ENCODE measurements at regions not wholly inside any gene's neighbourhood (a gene's known extent, or its start where the extent isn't known, plus 50 kb on each side); places are given as distances from the start of the nearest gene placed in this dataset.
A peak's percentile ranks its signal among the peaks of the same experiment; 100 is the strongest.

- no peak overlapping the region for H3K4me3 ChIP-seq
- no peaks in the 10 kb centered on the region for H3K9me3 ChIP-seq
- no peaks in the 10 kb centered on the region for H3K36me3 ChIP-seq
- H3K27me3 ChIP-seq = no peaks in the 10 kb centered on the region
- no peak for DNase-seq
Observed at GRCh38 chr7:85535974-85536729, 349.3 kb upstream of the SEMA3D start.

- peak; percentile 27 for DNase-seq
- Histone ChIP-seq H3K27me3 (no peaks in the 10 kb centered on the region), H3K36me3 (no peaks in the 10 kb centered on the region), H3K9me3 (no peaks in the 10 kb centered on the region), H3K4me3 (no peak overlapping the region)
Observed at GRCh38 chr7:85529831-85530230, 343.0 kb upstream of the SEMA3D start.

GRCh38 chr7:85529201-85529600 lies 342.3 kb upstream of the SEMA3D start:
- Histone ChIP-seq H3K4me3 (no peak overlapping the region), H3K9me3 (no peaks in the 10 kb centered on the region), H3K27me3 (no peaks in the 10 kb centered on the region), H3K36me3 (no peaks in the 10 kb centered on the region)
- DNase-seq = peak; percentile 49

GRCh38 chr7:85528581-85528980 lies 341.7 kb upstream of the SEMA3D start:
- Histone ChIP-seq H3K4me3 (no peak overlapping the region), H3K9me3 (no peaks in the 10 kb centered on the region), H3K36me3 (no peaks in the 10 kb centered on the region), H3K27me3 (no peaks in the 10 kb centered on the region)
- no peak for DNase-seq

- Histone ChIP-seq H3K9me3 (no peaks in the 10 kb centered on the region), H3K27me3 (no peaks in the 10 kb centered on the region), H3K4me3 (no peak overlapping the region), H3K36me3 (no peaks in the 10 kb centered on the region)
- DNase-seq = no peak
Observed at GRCh38 chr7:85525676-85526075, 338.8 kb upstream of the SEMA3D start.

GRCh38 chr7:85522070-85522469 lies 335.2 kb upstream of the SEMA3D start:
- Histone ChIP-seq H3K4me3 (no peak overlapping the region), H3K36me3 (no peaks in the 10 kb centered on the region), H3K27me3 (no peaks in the 10 kb centered on the region), H3K9me3 (no peaks in the 10 kb centered on the region)
- no peak for DNase-seq

- Histone ChIP-seq H3K27me3 (no peaks in the 10 kb centered on the region), H3K4me3 (no peak overlapping the region), H3K36me3 (no peaks in the 10 kb centered on the region), H3K9me3 (no peaks in the 10 kb centered on the region)
- no peak for DNase-seq
Observed at GRCh38 chr7:85521108-85521694, 334.3 kb upstream of the SEMA3D start.

- no peaks in the 10 kb centered on the region for H3K36me3 ChIP-seq
- no peaks in the 10 kb centered on the region for H3K27me3 ChIP-seq
- H3K4me3 ChIP-seq = no peak overlapping the region
- DNase-seq = no peak
- no peaks in the 10 kb centered on the region for H3K9me3 ChIP-seq
Observed at GRCh38 chr7:85520175-85520574, 333.3 kb upstream of the SEMA3D start.

- no peak for DNase-seq
- Histone ChIP-seq H3K27me3 (no peaks in the 10 kb centered on the region), H3K4me3 (no peak overlapping the region)
Observed at GRCh38 chr7:85516675-85517074, 329.8 kb upstream of the SEMA3D start.

GRCh38 chr7:85512790-85513189 lies 325.9 kb upstream of the SEMA3D start:
- Histone ChIP-seq H3K27me3 (no peaks in the 10 kb centered on the region), H3K36me3 (no peaks in the 10 kb centered on the region), H3K9me3 (no peaks in the 10 kb centered on the region), H3K4me3 (no peak overlapping the region)
- DNase-seq = no peak

More at GRCh38 chr7:85516675-85517074, 329.8 kb upstream of the SEMA3D start:
- H3K9me3 ChIP-seq = no peaks in the 10 kb centered on the region
- no peaks in the 10 kb centered on the region for H3K36me3 ChIP-seq

GRCh38 chr7:85510287-85510686 lies 323.4 kb upstream of the SEMA3D start:
- Histone ChIP-seq H3K4me3 (no peak overlapping the region), H3K36me3 (no peaks in the 10 kb centered on the region), H3K9me3 (no peaks in the 10 kb centered on the region), H3K27me3 (no peaks in the 10 kb centered on the region)
- DNase-seq = no peak

GRCh38 chr7:85509476-85509875 lies 322.6 kb upstream of the SEMA3D start:
- DNase-seq = no peak
- Histone ChIP-seq H3K4me3 (no peak overlapping the region), H3K27me3 (no peaks in the 10 kb centered on the region), H3K9me3 (no peaks in the 10 kb centered on the region), H3K36me3 (no peaks in the 10 kb centered on the region)

- Histone ChIP-seq H3K36me3 (no peaks in the 10 kb centered on the region), H3K4me3 (no peak overlapping the region), H3K9me3 (no peaks in the 10 kb centered on the region), H3K27me3 (no peaks in the 10 kb centered on the region)
- DNase-seq = no peak
Observed at GRCh38 chr7:85508642-85509410, 322.0 kb upstream of the SEMA3D start.

- Histone ChIP-seq H3K36me3 (no peaks in the 10 kb centered on the region), H3K27me3 (no peaks in the 10 kb centered on the region), H3K9me3 (no peaks in the 10 kb centered on the region), H3K4me3 (no peak overlapping the region)
- DNase-seq = no peak
Observed at GRCh38 chr7:85498031-85498430, 311.2 kb upstream of the SEMA3D start.

- DNase-seq = peak; percentile 27
- Histone ChIP-seq H3K4me3 (no peak overlapping the region), H3K27me3 (no peaks in the 10 kb centered on the region), H3K9me3 (no peaks in the 10 kb centered on the region), H3K36me3 (no peaks in the 10 kb centered on the region)
Observed at GRCh38 chr7:85489498-85489897, 302.6 kb upstream of the SEMA3D start.

- H3K36me3 ChIP-seq = no peaks in the 10 kb centered on the region
- no peaks in the 10 kb centered on the region for H3K9me3 ChIP-seq
- no peaks in the 10 kb centered on the region for H3K27me3 ChIP-seq
- no peak for DNase-seq
- H3K4me3 ChIP-seq = no peak overlapping the region
Observed at GRCh38 chr7:85488406-85488805, 301.6 kb upstream of the SEMA3D start.

GRCh38 chr7:85483177-85483576 lies 296.3 kb upstream of the SEMA3D start:
- no peak for DNase-seq
- H3K36me3 ChIP-seq = no peaks in the 10 kb centered on the region
- H3K4me3 ChIP-seq = no peak overlapping the region
- no peaks in the 10 kb centered on the region for H3K27me3 ChIP-seq
- no peaks in the 10 kb centered on the region for H3K9me3 ChIP-seq

GRCh38 chr7:85480666-85481065 lies 293.8 kb upstream of the SEMA3D start:
- no peaks in the 10 kb centered on the region for H3K9me3 ChIP-seq
- H3K36me3 ChIP-seq = no peaks in the 10 kb centered on the region
- no peak overlapping the region for H3K4me3 ChIP-seq
- H3K27me3 ChIP-seq = no peaks in the 10 kb centered on the region
- DNase-seq = no peak

Measured in MG63 (cell line).